ENCODE measurements at regions not wholly inside any gene's neighbourhood (a gene's known extent, or its start where the extent isn't known, plus 50 kb on each side); places are given as distances from the start of the nearest gene placed in this dataset.

DNA sequence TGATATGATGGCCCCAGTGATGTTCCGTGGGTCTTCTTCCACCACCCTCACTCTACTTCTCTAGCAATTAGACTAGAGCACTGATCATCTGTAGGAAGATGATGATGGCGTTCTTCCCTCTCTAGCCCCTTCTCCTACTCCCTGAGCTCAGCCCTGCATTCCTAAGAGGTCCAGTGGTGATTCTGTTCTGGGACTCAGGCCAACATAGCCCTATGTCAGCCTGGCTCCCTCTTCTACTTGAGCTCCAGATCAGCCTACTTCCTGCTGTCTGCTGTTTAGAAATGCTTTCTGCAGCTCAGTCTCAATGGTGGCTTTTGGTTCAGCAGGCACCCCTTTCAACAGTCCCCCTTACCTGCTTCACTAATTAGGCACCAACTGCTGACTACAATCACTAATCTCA lies 86.1 kb upstream of the ZBED5 start:
- no peak for DNase-seq
- ATAC-seq: peak in 1 of 2 donors; percentile 62
- intact Hi-C loops (cut with DNase I): no loop called here

DNA sequence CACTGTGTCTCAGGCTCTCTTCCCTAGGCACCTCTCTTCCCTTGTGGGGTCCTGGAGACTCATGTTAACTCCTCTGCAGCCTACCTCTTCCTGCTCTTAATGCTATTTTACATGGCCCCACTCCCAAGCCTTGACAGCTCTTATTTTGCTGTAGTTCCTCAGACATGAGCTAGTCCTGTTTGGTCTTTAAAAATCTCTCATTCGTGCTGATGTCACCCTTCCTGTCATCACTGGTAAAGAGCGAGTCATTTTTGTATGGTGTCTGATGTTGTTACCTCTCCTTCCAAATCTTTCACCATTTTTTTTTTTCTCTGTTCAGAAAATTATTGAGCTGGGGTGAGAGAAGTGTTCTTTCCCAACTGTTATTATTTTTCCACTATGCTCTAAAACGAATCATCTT lies 84.8 kb upstream of the ZBED5 start:
- intact Hi-C loops (cut with DNase I): no loop called here
- DNase-seq (no peak), ATAC-seq (peak in 1 of 2 donors; percentile 26)

DNA sequence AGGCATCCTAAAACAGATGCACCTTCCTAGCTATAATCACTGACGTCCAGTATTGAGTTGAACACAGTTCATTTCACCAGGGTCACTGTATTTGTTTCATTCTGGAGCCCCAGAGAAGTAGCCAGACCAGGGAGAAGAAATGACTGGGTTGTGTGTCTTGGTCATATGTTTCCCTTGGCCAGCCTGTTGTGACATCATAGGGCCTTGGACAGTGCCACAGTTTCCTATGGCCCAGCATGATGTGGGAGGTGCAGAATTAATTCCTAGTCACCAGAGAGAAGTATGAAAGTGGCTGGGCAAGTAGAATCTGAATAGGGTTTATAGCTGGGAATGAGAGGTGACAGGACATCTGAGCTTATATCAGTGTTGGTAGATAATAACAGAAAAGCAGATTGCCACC lies 84.0 kb upstream of the ZBED5 start:
- DNase-seq (no peak), ATAC-seq (peak in 1 of 2 donors; percentile 38)
- intact Hi-C loops (cut with DNase I): no loop called here

DNA sequence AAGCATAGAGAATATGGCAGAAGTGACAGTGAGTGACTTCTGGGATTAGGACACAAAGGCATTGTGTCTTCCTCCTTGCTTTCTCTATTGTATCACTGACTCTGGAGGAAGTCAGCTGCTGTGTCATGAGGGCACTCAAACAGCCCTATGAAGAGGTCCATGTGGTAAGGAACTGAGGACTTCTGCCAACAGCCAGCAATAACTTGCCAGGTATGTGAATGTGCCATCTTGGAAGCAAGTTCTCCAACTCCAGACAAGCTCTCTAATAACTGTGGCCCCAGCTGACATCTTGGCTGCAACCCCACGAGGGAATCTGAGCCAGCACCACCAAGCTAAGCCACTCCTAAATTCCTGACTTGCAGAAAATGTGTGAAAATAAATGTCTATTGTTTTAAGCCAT lies 83.6 kb upstream of the ZBED5 start:
- DNase-seq (no peak), ATAC-seq (peak; percentile 33 to 76)
- intact Hi-C loops (cut with DNase I): no loop called here

DNA sequence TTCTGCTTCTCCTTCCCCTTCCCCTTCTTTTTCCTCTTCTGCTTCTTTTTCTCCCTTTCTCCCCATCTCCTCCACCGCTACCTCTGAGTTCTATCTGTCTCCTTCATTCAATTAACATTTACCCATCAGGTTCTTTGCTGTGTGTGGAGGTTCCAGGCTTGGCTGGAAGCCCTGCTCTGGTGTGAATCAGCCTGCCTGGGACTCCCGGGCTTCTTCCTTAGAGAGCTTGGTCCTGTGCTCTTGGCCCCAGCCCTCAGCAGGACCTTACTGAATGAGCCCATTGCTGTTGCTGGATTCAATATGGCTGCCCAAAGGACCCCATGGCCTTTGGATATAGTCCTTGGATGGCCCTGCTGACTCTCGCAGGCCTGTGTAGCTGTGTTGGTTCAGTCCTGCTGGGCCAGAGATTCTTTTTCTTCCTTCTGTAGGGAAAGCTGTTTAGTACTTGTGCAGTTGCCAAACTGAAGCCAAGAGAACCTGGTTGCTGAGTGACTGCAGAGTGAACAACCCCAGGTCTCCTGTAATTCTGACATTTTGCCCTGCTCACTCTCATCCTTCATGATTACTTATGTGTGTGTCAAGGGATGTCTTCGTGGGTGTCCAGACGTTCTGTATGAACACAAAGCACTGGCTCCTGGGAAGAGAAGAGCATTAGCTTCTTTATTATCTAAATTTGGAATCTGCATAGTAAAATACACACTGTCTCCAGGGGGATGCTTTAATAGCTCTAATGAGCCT lies 81.0 kb upstream of the ZBED5 start:
- DNase-seq: no peak
- intact Hi-C loops (cut with DNase I): no loop called here
- ATAC-seq: no peak

DNA sequence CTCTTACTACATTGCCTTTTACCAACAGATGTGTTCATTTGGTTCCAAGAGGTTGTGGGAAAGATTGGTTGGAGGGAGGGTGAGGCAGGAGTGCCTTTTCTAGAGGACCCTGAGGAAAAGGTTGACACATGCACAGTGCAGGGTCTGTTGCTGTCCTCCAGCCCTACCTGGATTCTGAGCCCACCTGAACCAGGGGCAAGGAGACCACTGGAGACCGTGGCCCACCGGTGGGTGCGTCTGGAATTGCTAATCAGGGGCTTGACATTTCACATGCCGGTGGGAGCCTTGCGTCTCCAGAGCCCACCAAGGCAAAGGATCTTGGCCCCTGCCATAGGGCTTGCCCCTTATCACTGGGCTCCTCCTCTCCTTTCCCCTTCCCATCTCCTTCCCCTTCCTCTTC lies 80.4 kb upstream of the ZBED5 start:
- DNase-seq (no peak), ATAC-seq (no peak)
- intact Hi-C loops (cut with DNase I): no loop called here

DNA sequence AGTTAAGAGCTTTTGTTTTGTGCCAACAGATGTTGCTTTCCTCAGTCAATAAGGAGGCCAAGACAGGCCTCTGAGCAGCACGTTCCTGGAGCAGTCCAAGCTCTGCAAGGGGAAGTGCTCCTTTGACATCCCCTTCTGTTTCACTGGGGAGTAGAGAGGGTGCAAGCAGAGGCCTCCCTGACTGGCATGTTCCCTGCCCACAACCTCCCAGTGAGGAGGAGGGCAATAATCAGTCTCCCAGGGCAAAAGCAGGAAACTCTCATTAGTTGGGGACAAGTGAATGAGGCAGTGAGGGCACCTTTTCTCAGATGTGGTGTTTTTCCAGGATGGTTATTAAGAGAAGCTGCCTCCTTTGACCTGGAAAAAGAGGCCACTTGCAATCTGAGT lies 79.5 kb upstream of the ZBED5 start:
- intact Hi-C loops (cut with DNase I): no loop called here

DNA sequence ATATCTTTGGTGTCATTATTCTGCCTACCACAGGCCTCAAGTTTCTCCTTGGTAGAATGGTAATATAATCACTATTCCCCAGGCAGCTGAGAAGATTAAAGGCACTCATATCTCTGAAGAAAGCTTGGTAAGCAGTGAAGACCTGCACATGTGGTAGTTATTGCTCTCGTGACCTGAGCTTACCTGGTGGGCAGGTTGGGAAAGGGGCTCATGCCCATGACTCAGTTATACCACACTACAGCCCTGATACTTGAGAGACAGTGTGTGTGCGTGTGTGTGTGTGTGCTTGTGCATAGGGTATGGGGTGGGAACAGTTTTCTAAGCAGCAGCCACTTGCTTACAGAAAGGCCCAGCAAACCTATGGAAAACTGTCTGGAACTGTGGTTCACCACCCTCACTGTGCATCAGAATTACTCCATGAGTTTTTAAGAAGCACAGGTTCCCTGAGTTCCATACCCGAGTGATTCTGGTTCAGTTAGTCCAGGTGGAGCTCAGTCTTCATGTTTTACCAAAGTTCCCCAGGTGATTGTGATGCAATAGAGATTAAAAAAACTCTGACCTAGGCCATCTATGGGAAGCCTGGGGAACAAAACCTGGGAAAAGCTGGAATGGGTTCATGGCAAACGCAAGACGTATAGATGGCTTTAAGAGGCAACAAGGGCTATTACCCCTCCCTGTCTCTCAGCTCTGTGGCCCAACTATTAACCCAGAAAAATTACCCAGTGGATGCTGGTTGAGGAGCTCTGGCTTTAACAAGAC lies 79.0 kb upstream of the ZBED5 start:
- no peak for DNase-seq
- intact Hi-C loops (cut with DNase I): no loop called here
- ATAC-seq: no peak

More for the DNA sequence above, 79.5 kb upstream of the ZBED5 start:
- ATAC-seq (no peak), DNase-seq (no peak)

DNA sequence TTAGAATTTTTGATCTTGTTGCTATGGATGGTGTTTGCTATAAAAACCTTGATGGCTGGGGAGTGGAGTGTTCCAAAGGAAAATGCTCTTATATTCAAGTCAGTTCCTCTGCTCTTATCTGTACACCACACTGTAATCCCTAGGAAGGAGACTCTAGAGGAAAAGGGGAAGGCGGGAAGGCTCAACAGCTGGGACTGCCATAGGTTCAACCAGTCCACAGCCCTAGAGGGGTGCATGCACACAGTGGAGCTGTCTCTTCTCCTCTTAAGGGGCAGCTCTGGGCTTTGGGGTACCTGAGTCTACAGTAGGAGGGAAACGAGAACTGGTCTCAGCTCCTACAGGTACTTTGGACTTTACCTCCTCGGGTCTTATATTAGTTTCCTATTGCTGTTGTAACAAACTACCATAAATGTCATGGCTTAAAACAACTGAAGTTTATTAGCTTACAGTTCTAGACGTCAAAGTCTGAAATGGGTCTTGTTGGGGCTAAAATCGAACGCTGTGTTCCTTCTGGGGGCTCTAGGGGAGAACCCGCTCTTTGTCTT lies 77.2 kb upstream of the ZBED5 start:
- DNase-seq (no peak), ATAC-seq (no peak)
- intact Hi-C loops (cut with DNase I): loop anchor here in 1 of 2 donors (2.0 kb wide), 1 partner anchor 76 kb away; no protein-coding TSS in a partner anchor

DNA sequence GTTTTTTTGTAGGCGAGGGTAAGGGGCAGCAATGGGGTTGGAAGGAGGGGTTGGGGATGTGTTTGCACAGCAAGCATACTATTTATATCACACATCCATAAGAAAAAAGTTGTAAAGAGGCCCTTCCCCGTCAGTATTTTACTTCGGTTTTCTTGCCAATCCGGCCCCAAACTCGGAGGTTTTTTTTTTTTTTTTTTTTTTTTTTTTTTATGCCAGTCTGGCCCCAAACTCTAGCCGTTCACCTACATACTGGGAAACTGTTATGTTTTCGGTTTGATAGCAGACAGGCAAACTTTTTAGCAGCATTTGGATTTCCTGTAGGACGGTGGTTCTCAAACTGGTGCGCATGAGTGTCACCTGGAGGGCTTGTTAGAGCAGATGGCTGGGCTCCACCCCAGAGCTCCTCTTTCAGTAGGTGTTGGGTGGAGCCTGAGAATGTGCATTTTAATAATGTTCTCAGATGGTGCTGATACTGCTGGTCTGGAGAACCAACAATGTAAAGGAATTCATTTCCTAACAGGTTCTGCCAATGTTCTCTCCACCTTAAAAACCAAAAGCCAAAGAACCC lies 76.5 kb upstream of the ZBED5 start:
- no peak for DNase-seq
- no peak for ATAC-seq
- intact Hi-C loops (cut with DNase I): loop anchor here (2.0 to 5.0 kb wide), 5 partner anchors 76 to 853 kb away; partner anchors contain the start of gene ZBED5 (in 1 of the 2)

DNA sequence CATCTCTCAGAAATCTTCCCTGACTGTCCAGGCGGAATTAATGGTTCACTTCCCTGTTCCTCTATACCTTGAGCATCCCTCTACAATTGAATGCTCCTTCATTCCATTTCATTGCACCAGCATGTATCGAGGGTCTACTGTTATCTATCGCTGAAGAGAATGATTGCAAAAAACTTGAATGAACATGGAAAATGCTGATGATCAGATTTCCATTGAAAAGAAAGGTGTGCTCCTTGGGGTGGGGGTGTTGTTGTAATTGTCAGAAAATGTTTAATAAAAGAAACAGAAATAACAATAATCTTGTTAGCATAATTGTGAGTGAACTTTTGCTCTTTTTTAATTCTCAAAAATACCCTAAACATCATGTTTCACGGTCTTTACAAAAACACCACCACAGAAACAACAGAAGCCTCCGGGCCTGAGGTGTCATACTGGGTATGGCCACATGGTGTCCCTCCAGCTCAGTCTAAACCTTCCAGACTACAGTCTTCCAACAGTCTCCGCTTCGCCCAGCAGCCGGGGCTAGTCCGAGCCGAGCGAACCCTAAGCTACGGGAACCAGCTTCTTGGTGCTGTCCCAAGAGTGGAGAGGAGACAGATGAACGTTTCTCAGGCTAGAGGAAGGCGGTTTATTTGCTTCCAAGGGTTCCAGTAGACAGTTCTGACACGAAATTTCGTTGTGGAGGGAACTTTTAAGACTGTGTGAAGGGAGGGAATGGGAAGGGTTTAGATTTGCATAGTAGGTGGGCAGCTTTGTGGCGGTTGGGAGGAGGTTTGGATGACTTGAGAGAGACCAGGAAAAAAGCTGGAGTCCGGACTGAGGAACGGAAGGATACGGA lies 75.8 kb upstream of the ZBED5 start:
- intact Hi-C loops (cut with DNase I): loop anchor here (2.0 to 5.0 kb wide), 6 partner anchors 76 to 854 kb away; partner anchors contain the start of gene ZBED5 (in 1 of the 2)
- DNase-seq (peak; percentile 92), ATAC-seq (peak; percentile 82 to 85)

DNA sequence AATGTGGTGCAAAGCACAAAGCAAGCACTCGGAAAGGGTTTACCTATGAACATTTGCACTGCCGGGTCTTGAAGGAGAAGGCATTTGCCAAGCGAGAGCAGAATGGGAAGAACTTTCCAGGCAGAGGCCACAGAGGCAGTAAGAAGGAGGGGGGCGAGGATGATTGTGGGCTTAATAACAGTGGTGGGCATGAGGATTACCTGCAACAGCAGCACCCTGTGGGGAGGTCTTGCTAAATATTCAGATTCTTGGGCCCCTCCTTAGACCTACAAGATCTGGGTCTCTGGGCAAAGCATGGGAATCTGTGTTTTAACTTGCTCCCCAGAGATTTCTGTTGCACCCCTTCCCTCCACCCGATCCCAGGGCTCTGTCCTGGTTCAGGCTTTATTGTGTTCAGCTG lies 75.1 kb upstream of the ZBED5 start:
- ATAC-seq: no peak
- intact Hi-C loops (cut with DNase I): loop anchor here (2.0 to 5.0 kb wide), 5 partner anchors 76 to 854 kb away; partner anchors contain the start of gene ZBED5 (in 1 of the 2)
- no peak for DNase-seq

DNA sequence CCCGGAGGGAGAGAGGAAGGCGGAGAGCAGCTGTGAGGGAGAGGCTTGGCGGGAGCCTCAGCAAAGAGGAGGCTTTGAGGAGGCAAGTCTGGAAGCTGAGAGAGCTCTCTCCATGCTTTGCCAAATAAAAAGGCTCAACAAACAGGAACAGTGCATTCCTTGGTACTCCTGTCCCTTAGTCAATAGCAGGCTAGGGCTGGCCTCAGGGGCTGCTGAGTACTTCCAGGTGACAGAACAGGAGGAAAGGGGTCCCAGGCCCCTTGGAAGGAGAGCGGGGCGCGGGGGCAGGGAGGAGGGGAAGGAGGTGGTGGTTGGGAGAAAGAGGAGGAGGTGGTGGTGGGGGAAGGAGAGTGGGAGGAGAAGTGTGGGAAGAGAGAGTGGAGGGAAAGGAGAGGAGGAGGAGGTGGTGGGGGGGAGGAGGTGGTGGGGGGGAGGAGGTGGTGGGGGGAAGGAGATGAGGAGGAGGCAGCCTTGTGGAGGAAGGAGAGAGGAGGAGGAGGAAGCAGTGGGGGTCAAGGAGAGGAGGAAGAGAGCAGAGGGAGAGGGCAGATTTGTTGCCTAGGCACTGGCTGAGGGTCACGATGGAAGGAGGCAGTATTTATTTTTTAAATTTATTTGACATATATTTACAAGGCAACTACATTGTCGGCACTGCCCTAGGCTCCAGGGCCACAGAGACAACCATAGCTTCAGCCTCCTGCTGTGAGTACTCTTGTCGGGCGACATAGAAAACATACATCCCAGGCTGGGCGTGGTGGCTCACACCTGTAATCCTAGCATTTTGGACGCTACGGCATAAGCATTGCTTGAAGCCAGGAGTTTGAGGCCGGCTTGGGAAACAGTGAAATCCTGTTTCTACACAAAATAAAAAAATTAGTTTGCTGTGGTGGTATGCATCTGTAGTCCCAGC lies 74.2 kb upstream of the ZBED5 start:
- ATAC-seq: peak; percentile 51 to 78

DNA sequence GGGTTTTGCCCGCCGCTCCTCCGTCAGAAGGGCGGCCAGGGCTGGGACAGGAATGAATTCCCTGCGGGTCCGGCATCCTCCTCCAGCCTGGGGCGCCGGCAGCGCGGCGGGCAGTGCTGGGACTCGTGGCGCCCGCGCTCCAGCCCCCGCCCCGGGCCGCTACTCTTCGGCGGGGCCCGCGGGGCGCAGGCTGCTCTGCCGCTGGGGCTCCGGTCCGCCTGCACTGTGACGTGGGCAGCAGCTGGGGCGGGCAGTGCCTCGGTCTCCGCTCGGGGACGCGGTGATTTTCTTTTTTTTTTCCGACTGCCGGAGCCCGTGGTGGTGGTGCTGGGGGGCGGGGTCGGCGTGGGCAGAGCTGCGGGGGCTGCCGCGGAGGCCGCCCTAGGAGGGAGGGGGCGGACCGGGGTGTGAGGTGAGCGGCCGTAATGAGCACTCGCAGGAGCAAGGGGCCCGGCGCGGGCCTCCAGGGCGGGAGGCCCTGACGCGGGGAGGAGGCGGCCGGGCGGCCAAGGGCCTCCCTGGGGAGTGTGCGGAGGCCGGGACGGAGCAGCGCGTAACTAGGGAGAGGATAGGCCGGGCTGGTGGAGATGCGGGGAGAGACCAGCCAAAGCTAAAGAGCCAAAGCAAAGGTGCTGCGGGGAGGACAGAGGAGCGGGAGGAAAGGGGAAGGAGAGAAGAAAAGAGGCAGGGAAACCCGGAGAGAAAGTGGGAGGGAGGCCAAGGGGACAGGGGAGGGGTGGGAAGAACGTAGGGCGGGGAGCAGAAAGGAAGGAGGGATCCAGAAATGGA lies 73.3 kb upstream of the ZBED5 start:
- intact Hi-C loops (cut with DNase I): loop anchor here (5.0 kb wide), 4 partner anchors 74 to 856 kb away; partner anchors contain the start of gene ZBED5 (in 1 of the 2)
- peak; percentile 75 for DNase-seq
- peak; percentile 77 to 84 for ATAC-seq

More for the DNA sequence above, 74.2 kb upstream of the ZBED5 start:
- peak; percentile 61 for DNase-seq
- intact Hi-C loops (cut with DNase I): loop anchor here (2.0 to 5.0 kb wide), 5 partner anchors 75 to 855 kb away; partner anchors contain the start of gene ZBED5 (in 1 of the 2)

DNA sequence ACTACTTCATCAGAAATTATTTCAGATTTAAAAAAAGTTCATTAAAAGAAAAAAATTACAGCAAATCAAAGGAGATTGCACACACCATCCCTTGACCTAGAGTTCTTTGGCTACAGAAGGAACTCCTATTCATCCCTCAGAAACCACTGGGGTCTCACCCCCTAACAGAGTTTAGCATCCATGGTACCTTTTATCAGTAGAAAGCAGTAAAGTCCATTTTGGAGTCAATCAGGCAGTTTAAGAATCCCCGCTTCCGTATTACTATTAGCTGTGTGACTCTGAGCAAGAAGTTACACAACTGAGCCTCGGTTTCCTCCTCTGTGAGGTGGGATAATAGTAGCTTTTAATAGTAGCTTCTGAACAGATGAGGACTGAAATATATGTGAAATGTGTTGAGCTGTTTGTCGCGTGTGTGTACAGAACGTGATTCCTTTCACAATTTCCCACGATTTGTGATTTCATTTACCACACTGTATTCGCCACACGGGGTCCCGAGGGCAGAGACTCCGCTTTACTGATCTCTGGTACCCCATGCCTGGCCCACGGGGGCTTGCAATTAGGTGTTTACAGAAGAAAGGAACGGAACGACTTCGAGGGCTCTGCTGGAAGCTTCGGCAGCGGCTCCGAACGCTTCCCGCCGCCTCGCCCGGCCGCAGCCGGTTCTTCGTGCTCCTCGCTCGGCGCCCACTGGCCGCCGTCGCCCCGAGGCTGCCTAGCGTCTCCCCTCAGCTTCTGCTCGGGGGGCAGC lies 72.5 kb upstream of the ZBED5 start:
- intact Hi-C loops (cut with DNase I): loop anchor here (5.0 kb wide), 4 partner anchors 73 to 857 kb away; partner anchors contain the start of gene ZBED5 (in 1 of the 2)
- peak; percentile 7 to 20 for ATAC-seq
- DNase-seq: no peak

DNA sequence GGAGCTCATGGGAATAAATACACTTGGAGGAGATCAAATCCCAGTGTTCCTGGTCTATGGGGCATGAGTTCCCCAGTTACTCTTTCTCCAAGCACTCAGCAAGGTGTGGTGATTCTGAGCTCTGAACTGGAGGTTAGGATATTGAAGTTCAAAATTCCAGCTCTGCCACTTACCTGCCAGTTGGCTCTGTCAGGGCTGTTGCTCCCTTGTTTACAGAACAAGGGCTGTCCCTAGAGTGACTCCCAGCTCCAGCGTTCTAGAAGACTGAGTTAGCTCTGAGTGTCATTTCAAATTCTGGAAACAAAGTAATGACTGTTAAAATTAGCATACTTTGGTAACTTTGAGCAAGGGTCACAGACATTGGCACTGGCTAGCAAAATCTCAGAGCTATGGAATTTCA lies 69.7 kb upstream of the ZBED5 start:
- no peak for DNase-seq
- no peak for ATAC-seq
- intact Hi-C loops (cut with DNase I): no loop called here

All from left cardiac atrium (tissue), 4 donors.